ENCODE measurements at regions not wholly inside any gene's neighbourhood (a gene's known extent, or its start where the extent isn't known, plus 50 kb on each side); places are given as distances from the start of the nearest gene placed in this dataset.

- Mint-ChIP-seq H3K36me3 (ENCODE audit: low read depth) (no peaks in the 10 kb centered on the region), H3K4me1 (no peaks in the 10 kb centered on the region), H3K27ac (no peak overlapping the region), H3K9me3 (no peaks in the 10 kb centered on the region), H3K4me3 (no peak overlapping the region), H3K27me3 (peaks cover 27% of the 10 kb centered on the region)
- no peak for ATAC-seq (replicated peaks)
These were observed 99.3 kb downstream of the SPTSSA start for GRCh38 chr14:34362641-34363251.

GRCh38 chr14:34361504-34362011 lies 100.5 kb downstream of the SPTSSA start:
- Mint-ChIP-seq H3K4me3 (no peak overlapping the region), H3K27me3 (peaks cover 20% of the 10 kb centered on the region), H3K27ac (no peak overlapping the region), H3K4me1 (no peaks in the 10 kb centered on the region), H3K36me3 (ENCODE audit: low read depth) (no peaks in the 10 kb centered on the region), H3K9me3 (no peaks in the 10 kb centered on the region)
- no peak for ATAC-seq (replicated peaks)

DNA sequence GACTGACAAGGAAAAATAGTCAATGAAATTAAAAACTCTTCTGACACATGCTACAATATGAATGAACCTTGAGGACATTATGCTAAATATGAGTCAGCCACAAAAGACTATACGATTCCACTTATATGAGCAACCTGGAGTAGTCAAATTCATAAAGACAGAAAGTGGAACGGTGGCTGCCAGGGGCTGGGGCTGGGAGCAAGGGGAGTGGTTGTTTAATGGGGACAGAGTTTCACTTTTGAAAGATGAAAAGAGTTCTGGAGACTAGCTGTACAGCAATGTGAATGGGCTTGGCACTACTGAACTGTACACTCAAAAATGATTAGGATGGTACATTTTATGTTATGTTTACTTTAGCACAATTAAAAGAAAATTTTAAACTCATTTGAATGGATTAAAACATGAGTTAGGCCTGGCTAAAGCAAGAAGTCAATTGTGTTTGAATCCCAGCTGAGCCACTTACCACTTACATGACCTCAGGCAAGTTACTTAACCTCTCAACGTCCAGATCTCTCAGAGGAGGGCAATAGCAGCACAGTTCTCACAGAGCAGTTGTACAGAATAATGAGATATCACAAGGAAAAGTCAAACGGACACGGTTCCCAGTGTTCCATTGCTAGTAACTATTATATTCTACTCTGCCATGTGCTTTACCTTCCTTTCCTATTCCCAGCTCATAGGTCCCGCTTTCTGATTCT lies 102.5 kb downstream of the SPTSSA start:
- no peak overlapping the region for H3K4me3 Mint-ChIP-seq
- H3K36me3 Mint-ChIP-seq (ENCODE audit: low read depth), result no peaks in the 10 kb centered on the region
- H3K4me1 Mint-ChIP-seq, result no peaks in the 10 kb centered on the region
- H3K27ac Mint-ChIP-seq, result no peak overlapping the region
- H3K27me3 Mint-ChIP-seq, result peaks cover 16% of the 10 kb centered on the region
- no peaks in the 10 kb centered on the region for H3K9me3 Mint-ChIP-seq
- peak; percentile 39 for ATAC-seq (replicated peaks)

DNA sequence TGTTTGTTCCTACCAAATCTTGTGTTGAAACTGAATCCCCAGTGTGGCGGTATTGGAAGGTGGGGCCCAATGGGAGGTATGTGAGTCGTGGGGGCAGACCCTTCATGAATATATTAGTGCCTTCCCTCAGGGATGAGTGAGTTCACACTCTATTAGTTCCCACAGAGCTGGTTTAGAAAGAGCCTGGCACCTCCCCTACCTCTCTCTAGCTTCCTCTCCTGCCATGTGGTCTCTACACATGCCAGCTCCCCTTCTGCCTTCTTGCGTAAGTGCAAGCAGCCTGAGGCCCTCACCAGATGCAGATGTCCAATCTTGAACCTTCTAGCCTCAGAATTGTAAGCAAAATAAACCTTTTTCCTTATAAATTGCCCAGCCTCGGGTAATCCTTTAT lies 105.8 kb downstream of the SPTSSA start:
- Mint-ChIP-seq H3K9me3 (no peaks in the 10 kb centered on the region), H3K27ac (no peak overlapping the region), H3K36me3 (ENCODE audit: low read depth) (no peaks in the 10 kb centered on the region), H3K4me1 (no peaks in the 10 kb centered on the region), H3K4me3 (no peak overlapping the region), H3K27me3 (no peaks in the 10 kb centered on the region)
- no peak for ATAC-seq (replicated peaks)

GRCh38 chr14:34355584-34356263 lies 106.3 kb downstream of the SPTSSA start:
- Mint-ChIP-seq H3K36me3 (ENCODE audit: low read depth) (no peaks in the 10 kb centered on the region), H3K27me3 (no peaks in the 10 kb centered on the region)

DNA sequence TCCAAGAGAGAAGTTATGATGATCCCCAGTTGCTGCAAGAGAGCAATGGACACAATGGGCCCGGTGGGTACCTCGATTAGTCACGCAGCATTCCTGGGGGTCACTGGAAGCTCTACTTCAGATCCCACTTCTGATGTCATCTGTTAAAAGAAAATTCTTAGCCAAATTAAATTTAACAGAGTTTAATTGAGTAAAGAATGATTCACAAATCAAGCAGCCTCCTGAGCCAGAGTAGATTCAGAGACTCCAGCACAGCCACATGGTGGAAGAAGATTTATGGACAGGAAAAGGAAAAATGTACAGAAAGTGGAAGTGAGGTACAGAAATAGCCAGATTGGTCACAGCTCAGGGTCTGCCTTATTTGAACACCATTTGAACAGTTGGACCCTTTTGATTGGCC lies 107.5 kb downstream of the SPTSSA start:
- Mint-ChIP-seq H3K36me3 (ENCODE audit: low read depth) (no peaks in the 10 kb centered on the region), H3K9me3 (no peaks in the 10 kb centered on the region), H3K4me1 (no peaks in the 10 kb centered on the region), H3K27me3 (no peaks in the 10 kb centered on the region), H3K4me3 (no peak overlapping the region), H3K27ac (no peak overlapping the region)
- ATAC-seq (replicated peaks), result no peak

More at GRCh38 chr14:34355584-34356263, 106.3 kb downstream of the SPTSSA start:
- Mint-ChIP-seq H3K4me3 (no peak overlapping the region), H3K4me1 (no peaks in the 10 kb centered on the region), H3K27ac (no peak overlapping the region), H3K9me3 (no peaks in the 10 kb centered on the region)
- ATAC-seq (replicated peaks), result no peak

DNA sequence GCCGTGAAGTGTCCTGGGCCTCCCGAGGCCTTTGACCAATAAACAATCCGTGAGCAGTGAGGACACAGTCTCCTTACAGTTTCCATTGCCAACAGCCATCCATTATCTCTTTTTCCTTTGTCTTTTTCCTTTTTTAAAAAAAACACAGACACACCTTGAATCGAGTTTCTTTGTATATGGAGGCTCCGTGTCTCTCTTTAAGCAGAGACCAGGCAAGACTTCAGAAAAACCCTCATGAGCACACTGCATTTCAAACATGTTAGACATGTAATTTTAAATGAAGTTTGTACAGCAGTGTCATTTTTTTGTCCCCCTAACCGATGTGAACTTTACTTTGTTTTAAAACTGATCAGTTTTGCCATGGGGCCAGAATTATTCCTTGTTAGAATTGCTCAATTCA lies 111.1 kb downstream of the SPTSSA start:
- Mint-ChIP-seq H3K4me1 (no peaks in the 10 kb centered on the region), H3K36me3 (ENCODE audit: low read depth) (no peaks in the 10 kb centered on the region), H3K27me3 (no peaks in the 10 kb centered on the region), H3K9me3 (no peaks in the 10 kb centered on the region), H3K4me3 (no peak overlapping the region), H3K27ac (no peak overlapping the region)
- no peak for ATAC-seq (replicated peaks)

GRCh38 chr14:34348592-34348991 lies 113.4 kb downstream of the SPTSSA start:
- no peak overlapping the region for H3K4me3 Mint-ChIP-seq
- no peaks in the 10 kb centered on the region for H3K9me3 Mint-ChIP-seq
- no peaks in the 10 kb centered on the region for H3K4me1 Mint-ChIP-seq
- no peak overlapping the region for H3K27ac Mint-ChIP-seq
- no peak for ATAC-seq (replicated peaks)
- H3K36me3 Mint-ChIP-seq (ENCODE audit: low read depth), result no peaks in the 10 kb centered on the region
- H3K27me3 Mint-ChIP-seq, result no peaks in the 10 kb centered on the region

DNA sequence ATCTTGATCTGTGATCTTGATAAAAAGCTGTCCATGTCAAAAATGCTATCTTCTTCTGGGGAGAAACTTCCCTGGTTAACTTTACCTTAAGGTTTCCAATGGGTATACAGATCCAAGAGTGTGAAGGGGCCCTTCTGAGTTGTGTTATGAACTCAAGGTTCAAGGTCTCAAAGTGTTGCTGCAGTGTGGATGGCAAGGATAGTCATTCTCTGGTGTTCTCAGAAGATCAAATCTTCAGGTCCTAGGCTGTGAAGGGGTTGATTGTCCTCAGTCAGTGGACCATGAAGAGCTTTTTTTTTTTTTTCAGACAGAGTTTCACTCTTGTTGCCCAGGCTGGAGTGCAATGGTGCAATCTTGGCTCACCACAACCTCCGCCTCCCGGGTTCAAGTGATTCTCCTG lies 114.4 kb downstream of the SPTSSA start:
- Mint-ChIP-seq H3K4me1 (no peaks in the 10 kb centered on the region), H3K27me3 (no peaks in the 10 kb centered on the region), H3K27ac (no peak overlapping the region), H3K4me3 (no peak overlapping the region), H3K9me3 (no peaks in the 10 kb centered on the region), H3K36me3 (ENCODE audit: low read depth) (no peaks in the 10 kb centered on the region)
- ATAC-seq (replicated peaks), result no peak

- ATAC-seq (replicated peaks), result no peak
- Mint-ChIP-seq H3K9me3 (no peaks in the 10 kb centered on the region), H3K4me3 (no peak overlapping the region)
These were observed 116.1 kb downstream of the SPTSSA start for GRCh38 chr14:34345718-34346465.

GRCh38 chr14:34344318-34344717 lies 117.7 kb downstream of the SPTSSA start:
- ATAC-seq (replicated peaks), result no peak
- Mint-ChIP-seq H3K27me3 (no peaks in the 10 kb centered on the region), H3K27ac (no peak overlapping the region), H3K4me3 (no peak overlapping the region), H3K9me3 (no peaks in the 10 kb centered on the region), H3K36me3 (ENCODE audit: low read depth) (no peaks in the 10 kb centered on the region), H3K4me1 (no peaks in the 10 kb centered on the region)

More at GRCh38 chr14:34345718-34346465, 116.1 kb downstream of the SPTSSA start:
- Mint-ChIP-seq H3K27me3 (no peaks in the 10 kb centered on the region), H3K4me1 (no peaks in the 10 kb centered on the region), H3K27ac (no peak overlapping the region), H3K36me3 (ENCODE audit: low read depth) (no peaks in the 10 kb centered on the region)

DNA sequence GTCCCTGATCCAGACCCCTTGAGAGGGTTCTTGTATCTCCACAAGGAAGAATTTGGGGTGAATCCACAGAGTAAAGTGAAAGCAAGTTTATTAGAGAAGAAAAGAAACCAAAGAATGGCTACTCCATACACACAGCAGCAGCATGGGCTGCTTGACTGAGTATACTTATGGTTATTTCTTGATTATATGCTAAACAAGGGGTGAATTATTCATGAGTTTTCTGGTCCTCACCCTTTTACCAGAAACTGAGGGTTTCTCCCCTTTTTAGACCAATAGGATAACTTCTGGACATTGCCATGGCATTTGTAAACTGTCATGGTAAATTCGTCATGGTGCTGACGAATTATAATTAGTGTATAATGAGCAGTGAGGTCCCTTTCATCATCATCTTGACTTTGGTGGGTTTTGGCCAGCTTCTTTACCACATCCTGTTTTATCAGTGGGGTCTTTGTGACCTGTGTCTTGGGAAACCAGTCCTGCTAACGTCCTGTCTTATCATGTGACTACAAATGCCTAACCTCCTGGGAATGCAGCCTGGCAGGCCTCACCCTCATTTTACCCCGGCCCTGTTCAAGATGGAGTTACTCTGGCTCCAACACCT lies 121.9 kb downstream of the SPTSSA start:
- Mint-ChIP-seq H3K4me3 (no peak overlapping the region), H3K27ac (no peak overlapping the region), H3K36me3 (ENCODE audit: low read depth) (no peaks in the 10 kb centered on the region), H3K4me1 (peaks cover 5% of the 10 kb centered on the region), H3K9me3 (no peaks in the 10 kb centered on the region), H3K27me3 (no peaks in the 10 kb centered on the region)
- no peak for ATAC-seq (replicated peaks)

DNA sequence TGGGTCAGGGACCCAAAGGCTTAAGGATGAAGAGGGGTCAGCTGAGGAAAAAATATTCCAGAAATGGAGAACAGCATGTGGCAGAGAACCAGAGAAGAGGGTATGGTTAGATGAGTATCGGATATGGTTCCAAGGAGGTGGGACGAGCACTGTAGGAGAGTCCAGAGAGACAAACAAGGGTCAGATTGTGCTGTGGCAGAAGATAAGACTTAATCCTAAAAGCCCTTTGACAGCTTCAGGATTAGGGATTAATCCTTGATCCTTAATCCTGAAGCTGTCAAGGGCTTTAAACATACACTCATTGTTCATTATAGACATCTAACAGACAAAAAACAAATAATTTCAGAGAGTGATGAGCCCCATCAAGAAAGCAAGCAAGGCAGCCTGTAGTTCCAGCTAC lies 124.0 kb downstream of the SPTSSA start:
- Mint-ChIP-seq H3K4me1 (peaks cover 5% of the 10 kb centered on the region), H3K36me3 (ENCODE audit: low read depth) (no peaks in the 10 kb centered on the region), H3K27ac (no peak overlapping the region), H3K9me3 (no peaks in the 10 kb centered on the region), H3K4me3 (no peak overlapping the region), H3K27me3 (no peaks in the 10 kb centered on the region)
- no peak for ATAC-seq (replicated peaks)

- H3K27me3 Mint-ChIP-seq, result no peaks in the 10 kb centered on the region
- H3K4me1 Mint-ChIP-seq, result peaks cover 9% of the 10 kb centered on the region
- no peaks in the 10 kb centered on the region for H3K9me3 Mint-ChIP-seq
- peak overlapping the region; percentile 7 for H3K27ac Mint-ChIP-seq
- H3K4me3 Mint-ChIP-seq, result no peak overlapping the region
- no peak for ATAC-seq (replicated peaks)
- no peaks in the 10 kb centered on the region for H3K36me3 Mint-ChIP-seq (ENCODE audit: low read depth)
These were observed 125.5 kb downstream of the SPTSSA start for GRCh38 chr14:34336501-34336900.
